Frontal cortex (tissue), 3 donors: ENCODE measurements at regions not wholly inside any gene's neighbourhood (a gene's known extent, or its start where the extent isn't known, plus 50 kb on each side); places are given as distances from the start of the nearest gene placed in this dataset.

Experiments used
- DNase-seq, 2 donors: peaks; one replicate each; pipeline ENCODE4 v3.0.0; 2012; ENCODE audit warnings: low spot score in 2 of 2
- FAIRE-seq: peaks from 2 replicates; lab custom pipeline; 2012; peaks lifted over from hg19 to GRCh38; lab: Jason Lieb, UNC
- donor health status: control.
- donor health status: control.
- donor health status: control.

- DNase-seq (no peak), FAIRE-seq (no peak)
Observed at GRCh38 chr6:14656649-14657048, 539.1 kb downstream of the CD83 start.

GRCh38 chr6:14658030-14658429 lies 540.5 kb downstream of the CD83 start:
- DNase-seq (no peak), FAIRE-seq (no peak)

DNA sequence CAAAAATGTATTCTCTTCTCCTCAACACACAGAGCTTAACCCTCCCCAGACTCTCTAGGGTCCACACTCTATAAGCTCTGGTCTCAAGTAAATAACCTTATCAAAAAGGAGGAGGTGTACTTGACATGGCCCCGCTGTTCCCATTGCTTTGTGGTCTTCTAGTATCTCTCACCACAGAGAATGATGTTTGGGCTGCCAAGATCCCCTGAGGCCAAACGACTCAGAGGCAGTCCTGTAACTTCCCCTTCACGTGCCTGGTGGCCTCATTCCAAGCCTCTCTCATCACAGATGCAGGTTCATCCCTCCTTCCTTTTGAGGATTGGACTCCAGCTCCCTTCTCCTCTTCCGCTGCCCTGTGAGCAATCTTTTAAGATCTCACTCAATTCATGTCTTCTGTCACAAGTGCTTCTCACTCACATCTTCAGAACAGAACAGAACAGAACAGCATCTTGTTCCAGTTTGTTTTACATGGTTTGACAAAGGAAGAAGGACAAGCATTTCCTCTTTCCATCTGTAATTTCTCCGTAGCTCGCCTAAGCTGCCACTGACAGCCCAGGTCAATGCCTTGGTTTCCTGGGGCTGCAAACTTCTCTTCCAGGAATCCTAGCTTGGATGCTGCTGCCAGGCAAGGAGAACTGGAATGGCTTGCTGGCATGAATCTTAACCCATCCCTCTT lies 541.5 kb downstream of the CD83 start:
- DNase-seq (no peak), FAIRE-seq (no peak)

DNA sequence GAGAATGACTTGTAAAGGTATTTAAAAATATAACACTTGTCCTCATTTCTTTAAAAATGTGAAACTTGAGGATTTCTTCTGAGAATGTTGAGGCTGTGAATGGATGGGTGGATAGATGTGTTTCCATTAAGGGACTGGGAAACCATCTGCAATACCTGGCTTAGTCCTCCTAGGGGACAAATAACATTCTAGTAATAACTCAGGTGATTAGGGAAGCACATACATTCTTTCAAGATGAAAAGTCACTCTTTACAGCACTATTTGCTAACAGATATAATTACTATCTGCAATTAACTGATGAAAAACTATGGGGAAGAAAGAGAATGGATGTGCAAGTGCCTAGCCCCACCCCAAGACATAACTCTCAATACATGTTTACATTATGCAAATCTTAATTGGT lies 542.3 kb downstream of the CD83 start:
- FAIRE-seq (no peak), DNase-seq (no peak)

GRCh38 chr6:14660806-14661579 lies 543.4 kb downstream of the CD83 start:
- DNase-seq = no peak
- no peak for FAIRE-seq

DNA sequence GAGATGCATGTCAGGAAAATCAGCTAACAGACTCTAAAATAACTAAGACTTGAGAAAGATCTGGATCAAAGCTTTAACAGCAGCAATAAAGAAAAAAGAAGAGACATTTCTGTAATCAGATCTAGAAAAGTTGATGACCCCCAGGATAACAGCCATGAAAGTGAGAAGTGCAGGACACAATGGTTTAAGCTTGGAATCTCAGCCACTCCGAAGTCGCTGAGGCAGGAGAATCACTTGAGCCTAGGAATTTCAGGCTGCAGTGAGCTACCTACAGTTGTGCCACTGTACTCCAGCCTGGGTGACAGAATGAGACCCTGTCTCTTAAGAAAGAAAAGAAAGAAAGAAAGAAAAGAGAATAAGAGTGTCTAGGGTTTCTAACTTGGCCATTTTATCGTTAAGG lies 544.1 kb downstream of the CD83 start:
- no peak for DNase-seq
- FAIRE-seq = no peak

DNA sequence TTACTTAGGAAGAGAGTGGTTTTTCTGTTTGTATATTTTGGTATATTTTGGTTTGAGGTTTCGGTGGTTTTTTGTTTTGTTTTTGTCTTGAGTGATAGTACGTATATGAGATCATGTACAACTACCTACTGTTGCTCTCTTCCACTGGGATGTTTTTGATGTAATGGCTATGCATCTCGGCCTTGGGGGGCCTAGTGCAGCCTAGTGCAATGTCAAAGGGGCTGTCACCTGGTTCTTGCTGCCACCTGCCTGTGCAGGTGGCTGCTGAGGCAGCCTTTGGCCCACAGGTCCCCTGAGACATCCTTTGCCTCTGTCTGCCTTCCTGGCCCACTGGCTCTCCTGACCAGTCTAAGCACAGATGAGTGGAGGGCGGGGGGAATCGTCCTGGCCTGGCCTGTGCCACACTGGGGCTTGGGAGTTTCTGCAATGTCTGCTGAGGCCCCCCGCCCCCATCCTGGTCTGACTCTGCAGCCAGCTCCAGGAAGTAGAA lies 546.6 kb downstream of the CD83 start:
- no peak for DNase-seq
- no peak for FAIRE-seq

GRCh38 chr6:14664621-14665315 lies 547.2 kb downstream of the CD83 start:
- no peak for FAIRE-seq
- DNase-seq = no peak

DNA sequence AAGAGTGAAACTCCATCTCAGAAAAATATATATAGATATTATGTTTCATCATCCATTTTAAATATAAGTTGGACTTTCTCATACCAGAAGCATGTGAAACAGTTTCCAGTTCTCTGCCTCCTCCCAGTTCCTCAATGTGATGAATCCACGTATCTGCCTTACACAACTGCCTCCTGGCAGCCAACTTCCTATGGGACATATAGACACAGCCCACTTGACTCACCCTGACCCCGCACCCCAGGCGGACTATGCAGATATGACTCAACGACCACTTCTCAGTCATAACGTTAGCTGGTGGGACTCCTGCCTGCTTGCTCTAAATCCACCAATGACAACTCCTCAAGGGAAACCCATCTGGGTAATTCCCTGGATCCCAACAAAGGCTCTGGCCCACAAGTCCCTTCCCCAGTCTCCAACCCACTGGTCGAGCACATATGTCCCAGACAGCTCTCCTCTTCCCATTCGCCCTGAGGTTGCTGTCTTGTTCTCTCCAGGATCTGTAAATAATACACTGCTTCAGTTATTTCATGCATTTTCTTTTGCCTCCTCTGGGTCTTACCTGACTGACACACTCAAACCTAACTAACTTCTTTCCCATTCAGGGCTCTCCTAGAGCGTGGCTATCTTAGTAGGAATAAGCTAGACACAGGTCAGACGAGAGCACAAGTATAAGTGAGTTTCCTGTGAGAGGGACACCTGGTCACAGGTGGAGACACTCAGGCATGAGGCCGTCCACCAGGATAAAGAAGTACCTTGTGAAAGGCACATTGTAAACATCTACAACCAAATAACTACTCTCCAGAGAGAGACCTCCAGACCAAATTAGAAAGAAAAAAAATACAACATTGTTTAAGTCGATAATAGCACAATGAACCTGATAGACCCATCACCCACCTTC lies 548.5 kb downstream of the CD83 start:
- DNase-seq (no peak), FAIRE-seq (no peak)

DNA sequence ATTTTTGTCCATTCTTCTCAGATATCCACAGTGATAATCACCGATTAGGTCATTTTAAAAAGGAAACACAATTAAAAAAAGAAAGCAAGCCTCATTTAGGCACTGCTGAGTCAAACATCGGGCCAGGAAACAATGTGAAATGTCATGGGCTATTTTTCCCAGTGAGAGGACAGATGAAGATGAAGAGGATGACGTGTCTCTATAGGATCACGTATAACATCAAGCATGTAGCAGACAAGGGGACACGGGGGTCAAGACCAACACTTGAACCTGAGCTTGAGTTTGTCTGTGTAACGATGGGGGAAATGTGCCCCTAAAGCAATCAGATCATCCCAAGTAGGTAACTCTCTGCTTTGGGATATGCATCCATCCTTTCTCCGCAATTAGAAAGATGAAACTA lies 553.2 kb downstream of the CD83 start:
- no peak for FAIRE-seq
- DNase-seq = no peak

- DNase-seq (no peak), FAIRE-seq (no peak)
Observed at GRCh38 chr6:14671261-14671681, 553.7 kb downstream of the CD83 start.

- FAIRE-seq = no peak
- DNase-seq = no peak
Observed at GRCh38 chr6:14671937-14672336, 554.4 kb downstream of the CD83 start.

GRCh38 chr6:14673201-14673600 lies 555.6 kb downstream of the CD83 start:
- FAIRE-seq (no peak), DNase-seq (no peak)

- FAIRE-seq (no peak), DNase-seq (no peak)
Observed at GRCh38 chr6:14674458-14674857, 556.9 kb downstream of the CD83 start.

DNA sequence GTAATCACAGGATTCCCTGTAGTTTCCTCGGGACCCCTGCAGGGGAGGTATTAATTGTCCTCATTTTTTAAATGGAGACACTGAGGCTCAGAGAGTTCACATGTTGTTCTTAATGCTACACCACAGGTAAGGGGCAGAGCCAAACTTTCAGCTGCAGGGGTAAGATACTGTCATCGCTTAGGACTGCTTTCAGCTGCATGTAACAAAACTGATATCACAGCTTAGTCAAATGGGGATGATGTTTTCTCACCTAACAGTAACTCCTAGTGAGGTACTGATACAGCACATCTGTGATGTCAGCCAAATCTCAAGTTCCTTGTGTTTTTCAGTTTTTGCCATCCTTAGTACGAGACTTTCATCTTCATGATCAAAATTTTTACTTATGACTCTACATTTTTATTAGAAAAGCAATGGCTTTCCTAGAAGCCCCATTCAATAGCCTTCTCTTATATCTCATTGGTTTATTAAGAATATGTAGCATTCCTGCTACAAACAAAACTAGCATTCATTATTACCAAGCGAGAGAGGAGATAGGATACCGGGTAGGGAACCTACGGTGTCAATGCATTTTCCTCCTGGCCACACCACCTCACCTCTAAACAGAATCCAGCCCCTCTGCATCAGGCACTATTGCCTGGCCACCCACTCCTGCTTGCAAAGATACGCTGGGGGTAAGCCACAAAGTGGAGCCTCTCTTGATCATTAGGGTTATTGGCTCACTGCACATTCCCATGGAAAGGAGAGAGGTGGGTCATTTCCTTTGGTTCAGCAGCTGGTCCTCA lies 557.5 kb downstream of the CD83 start:
- DNase-seq = no peak

GRCh38 chr6:14676064-14676463 lies 558.5 kb downstream of the CD83 start:
- FAIRE-seq = no peak
- DNase-seq = no peak

More for the DNA sequence above, 557.5 kb downstream of the CD83 start:
- no peak for FAIRE-seq

- FAIRE-seq (no peak), DNase-seq (no peak)
Observed at GRCh38 chr6:14676977-14677781, 559.6 kb downstream of the CD83 start.
